HepG2 (cell line): ENCODE measurements at regions not wholly inside any gene's neighbourhood (a gene's known extent, or its start where the extent isn't known, plus 50 kb on each side); places are given as distances from the start of the nearest gene placed in this dataset.

Source experiments
- EP300 ChIP-seq, 3 experiments: sonication (generic) in 1 of 3; formaldehyde crosslinking in 1 of 3; IDR thresholded peaks; 2 replicates each; pipeline versions ENCODE4 v1.5.1 to v1.6.1; 2011 to 2020; ENCODE audit warnings: low read depth in 2 of 3, low read length in 2 of 3, borderline replicate concordance in 1 of 3, improper control_type of control experiment in 1 of 3, mild to moderate bottlenecking in 1 of 3, missing genetic modification reagents in 1 of 3, moderate library complexity in 1 of 3
- POLR2AphosphoS5 ChIP-seq: IDR thresholded peaks from 2 replicates; pipeline ENCODE4 v1.6.1; 2012; ENCODE audit warnings: low read depth, low read length
- SP2 ChIP-seq: sonication (generic); formaldehyde crosslinking; IDR thresholded peaks from 2 replicates; pipeline ENCODE4 v1.5.1; 2020; ENCODE audit warnings: mild to moderate bottlenecking, missing genetic modification reagents
- STAG1 ChIP-seq: sonication (generic); formaldehyde crosslinking; IDR thresholded peaks from 2 replicates; pipeline ENCODE4 v1.4.0; 2020; ENCODE audit warnings: missing genetic modification reagents
- SUZ12 ChIP-seq: fragments of 150-350 bp; IDR thresholded peaks from 2 replicates; pipeline ENCODE4 v1.6.1; 2014; ENCODE audit warnings: low read depth, low read length
- ZFP36 ChIP-seq: fragments of 150-350 bp; IDR thresholded peaks from 2 replicates; pipeline ENCODE4 v1.6.1; 2018; ENCODE audit warnings: borderline replicate concordance, low read length, low read depth; ENCODE audit not compliant: partially characterized antibody
- ZMYM2 ChIP-seq: sonication (generic); formaldehyde crosslinking; IDR thresholded peaks from 2 replicates; pipeline ENCODE4 v1.8.0; 2022; ENCODE audit warnings: mild to moderate bottlenecking, missing genetic modification reagents
- ZNF160 ChIP-seq: sonication (generic); formaldehyde crosslinking; IDR thresholded peaks from 2 replicates; pipeline ENCODE4 v1.8.0; 2022; ENCODE audit warnings: mild to moderate bottlenecking, inconsistent platforms, missing genetic modification reagents
- ZNF713 ChIP-seq: sonication (generic); formaldehyde crosslinking; IDR thresholded peaks from 2 replicates; pipeline ENCODE4 v1.4.0; 2020; ENCODE audit warnings: mild to moderate bottlenecking, missing genetic modification reagents
- TF ChIP-seq, protein P1 (sequence below): sonication (generic); formaldehyde crosslinking; conservative IDR thresholded peaks from 2 replicates; pipeline ENCODE4 v1.4.0; 2020; ENCODE audit warnings: missing genetic modification reagents

DNA sequence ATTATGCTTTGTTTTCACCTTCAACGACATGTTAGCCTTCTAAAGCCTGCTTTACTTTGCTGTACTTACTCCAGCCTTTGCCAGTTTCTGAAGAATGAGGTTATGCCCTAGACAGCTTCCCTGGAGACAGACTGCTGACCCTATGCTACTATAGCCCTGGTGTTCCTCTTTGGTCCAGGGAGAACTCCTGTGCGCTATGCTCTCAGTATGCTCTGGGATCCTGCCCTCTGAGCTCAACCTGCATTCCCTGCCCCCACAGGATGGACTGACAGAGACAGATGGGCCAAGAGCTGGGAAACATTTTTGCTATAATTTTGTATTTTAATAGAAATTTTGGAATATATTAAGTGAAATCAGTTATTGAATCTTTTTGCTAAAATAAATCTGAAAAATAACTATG lies 425.9 kb downstream of the TMA16 start:
- TF ChIP-seq ZNF160 = no peak
- TF ChIP-seq ZMYM2 (CRISPR knock-in tag) = no peak
- no peak for TF ChIP-seq ZNF713 (CRISPR knock-in tag)
- TF ChIP-seq EP300 (IDR thresholded peaks at IDR 0.05; ENCODE audit: low read depth in 2 of 2, low read length in 2 of 2) = no peak
- TF ChIP-seq EP300 (CRISPR knock-in tag; IDR thresholded peaks at IDR 0.05; ENCODE audit: borderline replicate concordance) = no peak
- TF ChIP-seq SP2 (CRISPR knock-in tag) = no peak
- TF ChIP-seq SUZ12 = no peak
- TF ChIP-seq, protein P1, sequence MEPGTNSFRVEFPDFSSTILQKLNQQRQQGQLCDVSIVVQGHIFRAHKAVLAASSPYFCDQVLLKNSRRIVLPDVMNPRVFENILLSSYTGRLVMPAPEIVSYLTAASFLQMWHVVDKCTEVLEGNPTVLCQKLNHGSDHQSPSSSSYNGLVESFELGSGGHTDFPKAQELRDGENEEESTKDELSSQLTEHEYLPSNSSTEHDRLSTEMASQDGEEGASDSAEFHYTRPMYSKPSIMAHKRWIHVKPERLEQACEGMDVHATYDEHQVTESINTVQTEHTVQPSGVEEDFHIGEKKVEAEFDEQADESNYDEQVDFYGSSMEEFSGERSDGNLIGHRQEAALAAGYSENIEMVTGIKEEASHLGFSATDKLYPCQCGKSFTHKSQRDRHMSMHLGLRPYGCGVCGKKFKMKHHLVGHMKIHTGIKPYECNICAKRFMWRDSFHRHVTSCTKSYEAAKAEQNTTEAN (CRISPR knock-in tag) = no peak
- TF ChIP-seq STAG1 (CRISPR knock-in tag) = no peak
- TF ChIP-seq POLR2AphosphoS5 = no peak
- TF ChIP-seq ZFP36 = no peak
